Neuronal stem cell (in vitro differentiated cells): ENCODE measurements at regions not wholly inside any gene's neighbourhood (a gene's known extent, or its start where the extent isn't known, plus 50 kb on each side); places are given as distances from the start of the nearest gene placed in this dataset.

ENCODE experiments used
- DNase-seq: peaks from one replicate; pipeline ENCODE4 v3.0.0-alpha.2; 2013; ENCODE audit warnings: low spot score
- H2AFZ ChIP-seq: one replicate; pipeline ENCODE4 v1.6.1; 2013; ENCODE audit warnings: mild to moderate bottlenecking, low read length, inconsistent platforms
- H2AK5ac ChIP-seq: 2 replicates; pipeline ENCODE4 v1.6.1; 2013; ENCODE audit warnings: low read depth, mild to moderate bottlenecking, inconsistent platforms, low read length, moderate library complexity, mixed read lengths
- H2BK120ac ChIP-seq: 2 replicates; pipeline ENCODE4 v1.6.1; 2013; ENCODE audit warnings: low read depth, mild to moderate bottlenecking, inconsistent platforms, low read length, moderate library complexity, mixed read lengths
- H2BK12ac ChIP-seq: one replicate; pipeline ENCODE4 v1.6.1; 2013; ENCODE audit warnings: low read length, inconsistent platforms
- H2BK15ac ChIP-seq: 2 replicates; pipeline ENCODE4 v1.6.1; 2013; ENCODE audit warnings: mild to moderate bottlenecking, low read length, inconsistent platforms, mixed read lengths
- H2BK5ac ChIP-seq: one replicate; pipeline ENCODE4 v1.6.1; 2013; ENCODE audit warnings: inconsistent platforms, mild to moderate bottlenecking, low read length, moderate library complexity
- H3K14ac ChIP-seq: one replicate; pipeline ENCODE4 v1.6.1; 2013; ENCODE audit warnings: low read length, inconsistent platforms
- H3K18ac ChIP-seq: 2 replicates; pipeline ENCODE4 v1.6.1; 2013; ENCODE audit warnings: low read length, inconsistent platforms
- H3K23ac ChIP-seq: 2 replicates; pipeline ENCODE4 v1.6.1; 2013; ENCODE audit warnings: low read depth, mild to moderate bottlenecking, mixed read lengths, low read length, inconsistent platforms; ENCODE audit not compliant: poor library complexity
- H3K27ac ChIP-seq: replicated peaks from 3 replicates; pipeline ENCODE4 v1.5.1; 2013; ENCODE audit warnings: low read length, inconsistent platforms
- H3K27me3 ChIP-seq, 3 experiments: 2 replicates each; pipeline ENCODE4 v1.6.1; 2013; ENCODE audit warnings: low read length in 3 of 3, mild to moderate bottlenecking in 2 of 3, inconsistent platforms in 1 of 3, low read depth in 1 of 3, mixed read lengths in 1 of 3, moderate library complexity in 1 of 3; ENCODE audit not compliant: control insufficient read depth in 3 of 3, insufficient read depth in 3 of 3
- H3K36me3 ChIP-seq, 2 donors: replicated peaks in 1 of 2; 2 replicates each; pipeline ENCODE4 v1.6.1; 2013; ENCODE audit warnings: low read length in 2 of 2; ENCODE audit not compliant: control insufficient read depth in 2 of 2, insufficient read depth in 2 of 2
- H3K4ac ChIP-seq: 2 replicates; pipeline ENCODE4 v1.6.1; 2013; ENCODE audit warnings: inconsistent platforms, mild to moderate bottlenecking, low read length, moderate library complexity
- H3K4me1 ChIP-seq, 2 donors: 1 replicate in 1 of 2; 2 replicates in 1 of 2; pipeline ENCODE4 v1.6.1; 2013; ENCODE audit warnings: low read length in 2 of 2, low read depth in 1 of 2; ENCODE audit not compliant: control insufficient read depth in 2 of 2, insufficient read depth in 1 of 2
- H3K4me2 ChIP-seq: one replicate; pipeline ENCODE4 v1.6.1; 2013; ENCODE audit warnings: mild to moderate bottlenecking, low read length, inconsistent platforms; ENCODE audit not compliant: insufficient read depth, poor library complexity, severe bottlenecking
- H3K4me3 ChIP-seq, 2 donors: 2 replicates each; pipeline ENCODE4 v1.5.1; 2013; ENCODE audit warnings: low read length in 2 of 2, mild to moderate bottlenecking in 2 of 2, inconsistent platforms in 1 of 2, moderate library complexity in 1 of 2
- H3K79me1 ChIP-seq: one replicate; pipeline ENCODE4 v1.6.1; 2013; ENCODE audit warnings: low read depth, mild to moderate bottlenecking, inconsistent platforms, low read length, moderate library complexity
- H3K9ac ChIP-seq: one replicate; pipeline ENCODE4 v1.6.1; 2013; ENCODE audit warnings: mild to moderate bottlenecking, low read depth, low read length, inconsistent platforms; ENCODE audit not compliant: poor library complexity
- H3K9me3 ChIP-seq, 2 donors: replicated peaks in 1 of 2; 2 replicates each; pipeline versions ENCODE3 to v1.6.1; 2013; ENCODE audit warnings: low read length in 2 of 2, mild to moderate bottlenecking in 2 of 2, inconsistent platforms in 1 of 2, low read depth in 1 of 2, mixed read lengths in 1 of 2, moderate library complexity in 1 of 2; ENCODE audit not compliant: control insufficient read depth in 2 of 2, insufficient read depth in 1 of 2
- H4K8ac ChIP-seq: one replicate; pipeline ENCODE4 v1.6.1; 2013; ENCODE audit warnings: low read depth, mild to moderate bottlenecking, inconsistent platforms, low read length, moderate library complexity
- H4K91ac ChIP-seq: one replicate; pipeline ENCODE4 v1.6.1; 2013; ENCODE audit warnings: low read length, low read depth, mild to moderate bottlenecking, inconsistent platforms; ENCODE audit not compliant: poor library complexity
- WGBS, 2 donors: extraction: QIAGEN DNeasy Blood & Tissue Kit; methylation state at CpG; one replicate each; pipeline ENCODE4 v1.1.7; 2013; ENCODE audit warnings: missing lambda C conversion rate in 2 of 2, mixed read lengths in 1 of 2; ENCODE audit not compliant: insufficient read length in 2 of 2, insufficient replicate concordance in 1 of 2; ENCODE audit errors: extremely low coverage in 2 of 2; 5-methylcytosine and 5-hydroxymethylcytosine counted together

DNA sequence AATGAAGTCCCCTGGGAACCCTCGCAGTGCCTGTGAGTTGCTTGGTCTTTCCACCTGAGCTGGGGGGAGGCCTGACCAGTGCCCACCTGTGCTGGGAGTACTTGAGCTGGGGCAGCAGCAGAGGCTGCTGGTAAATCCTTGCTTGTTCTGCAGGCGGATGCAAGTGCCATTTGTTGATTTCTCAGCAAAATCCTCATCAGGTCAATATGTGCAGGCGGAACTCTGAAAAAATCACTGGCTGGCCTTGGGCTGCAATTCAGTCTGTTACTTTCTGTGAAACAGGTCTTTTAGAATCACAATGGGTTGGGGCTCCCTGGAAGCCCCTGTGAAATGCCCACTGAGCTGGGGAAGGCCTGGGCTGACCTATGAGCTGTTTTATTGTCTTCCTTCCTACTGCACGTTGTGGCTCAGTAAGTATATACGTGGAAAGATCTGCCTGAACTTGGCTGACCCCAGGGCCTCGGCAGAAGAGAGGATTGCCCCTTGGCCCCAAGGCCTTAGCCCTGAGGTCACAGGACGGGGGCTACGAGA lies 182.0 kb upstream of the RGMA start:
- Histone ChIP-seq H3K9ac (no peak overlapping the region), H3K27me3 (no peaks in the 10 kb centered on the region), H4K8ac (no peak overlapping the region), H3K36me3 (no peaks in the 10 kb centered on the region), H2BK120ac (no peak overlapping the region), H3K9me3 (peaks cover 2 to 74% of the 10 kb centered on the region in 2 donors), H3K79me1 (no peaks in the 10 kb centered on the region), H3K23ac (no peak overlapping the region), H2AFZ (peak overlapping the region; percentile 21), H3K4me2 (no peak overlapping the region), H2BK15ac (no peak overlapping the region), H3K18ac (peak overlapping the region; percentile 64), H3K14ac (peak overlapping the region; percentile 10), H4K91ac (no peak overlapping the region), H3K4me1 (peaks cover 12 to 26% of the 10 kb centered on the region in 2 donors), H2AK5ac (peak overlapping the region; percentile 20), H3K4me3 (no peak overlapping the region), H3K4ac (peak overlapping the region; percentile 14), H2BK5ac (no peak overlapping the region), H3K27ac (no peak overlapping the region), H2BK12ac (no peak overlapping the region)
- no peak for DNase-seq
- WGBS, 2 donors, result no CpG with 5 or more reads among the region's 8 CpGs

DNA sequence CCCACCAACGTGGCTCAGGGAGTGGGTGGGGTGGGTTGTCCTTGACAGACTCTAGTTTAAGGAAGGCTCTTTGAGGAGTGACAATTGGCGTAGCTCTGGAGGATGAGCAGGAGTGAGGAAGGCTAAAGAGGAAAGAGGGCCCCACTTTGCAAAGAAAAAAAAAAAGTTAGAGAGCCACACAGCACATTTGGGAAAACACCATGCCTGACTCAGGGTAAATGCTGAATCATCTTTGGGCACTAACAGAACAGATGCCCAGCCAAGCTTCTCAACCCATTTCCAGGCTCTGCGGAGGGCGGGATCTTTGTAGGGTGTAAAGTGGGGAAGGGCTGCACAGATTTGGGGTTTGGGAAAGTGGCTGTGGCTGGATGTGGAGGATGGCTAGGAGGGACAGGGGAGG lies 179.1 kb upstream of the RGMA start:
- H3K27ac ChIP-seq, result no peak overlapping the region
- peak overlapping the region; percentile 57 for H3K4ac ChIP-seq
- DNase-seq, result no peak
- no peaks in the 10 kb centered on the region for H3K79me1 ChIP-seq
- no peak overlapping the region for H3K23ac ChIP-seq
- no peak overlapping the region for H4K91ac ChIP-seq
- no peaks in the 10 kb centered on the region for H3K36me3 ChIP-seq
- H3K4me1 ChIP-seq, result peaks cover 12 to 17% of the 10 kb centered on the region in 2 donors
- no peak overlapping the region for H3K14ac ChIP-seq
- no peak overlapping the region for H3K4me3 ChIP-seq
- H3K4me2 ChIP-seq, result no peak overlapping the region
- H2AFZ ChIP-seq, result no peak overlapping the region
- no peak overlapping the region for H2BK12ac ChIP-seq
- no peak overlapping the region for H2AK5ac ChIP-seq
- no CpG with 5 or more reads among the region's 4 CpGs for WGBS, 2 donors
- H3K27me3 ChIP-seq, result no peaks in the 10 kb centered on the region
- no peak overlapping the region for H2BK120ac ChIP-seq
- H4K8ac ChIP-seq, result no peak overlapping the region
- peak overlapping the region; percentile 75 for H2BK15ac ChIP-seq
- no peak overlapping the region for H3K9ac ChIP-seq
- H2BK5ac ChIP-seq, result no peak overlapping the region
- peaks cover 6 to 72% of the 10 kb centered on the region in 2 donors for H3K9me3 ChIP-seq
- peak overlapping the region; percentile 54 for H3K18ac ChIP-seq

DNA sequence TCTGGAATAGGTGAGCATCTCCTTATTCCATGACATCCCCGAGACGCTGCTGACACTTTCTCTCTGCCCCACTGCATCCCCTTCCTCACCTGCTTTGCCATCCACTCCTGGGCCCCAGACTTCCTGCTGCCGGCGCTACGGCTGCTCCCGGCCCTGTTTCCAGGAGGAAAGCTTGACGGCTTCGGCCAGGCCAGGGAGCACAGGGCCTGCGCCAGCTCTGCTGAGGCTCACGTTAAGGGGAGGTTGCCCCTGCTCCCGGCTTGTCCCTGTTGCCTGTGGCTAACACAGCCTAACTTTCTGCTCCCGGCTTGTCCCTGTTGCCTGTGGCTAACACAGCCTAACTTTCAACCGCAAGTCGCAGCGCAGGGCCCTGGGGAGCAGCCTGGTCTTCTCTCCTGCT lies 177.3 kb upstream of the RGMA start:
- Histone ChIP-seq H2BK120ac (no peak overlapping the region), H3K27ac (no peak overlapping the region), H3K79me1 (no peaks in the 10 kb centered on the region), H3K4me2 (no peak overlapping the region), H4K8ac (no peak overlapping the region), H3K4ac (no peak overlapping the region), H3K4me1 (peaks cover 6 to 15% of the 10 kb centered on the region in 2 donors), H3K27me3 (no peaks in the 10 kb centered on the region), H3K18ac (peak overlapping the region; percentile 86), H2AFZ (no peak overlapping the region), H2BK15ac (no peak overlapping the region), H3K4me3 (no peak overlapping the region), H3K9me3 (peaks cover 6 to 63% of the 10 kb centered on the region in 2 donors), H3K14ac (no peak overlapping the region), H3K9ac (no peak overlapping the region), H3K23ac (no peak overlapping the region), H2BK5ac (no peak overlapping the region), H4K91ac (no peak overlapping the region), H3K36me3 (no peaks in the 10 kb centered on the region), H2BK12ac (peak overlapping the region; percentile 28), H2AK5ac (peak overlapping the region; percentile 1)
- no peak for DNase-seq
- WGBS, 2 donors, result no CpG with 5 or more reads among the region's 15 CpGs

DNA sequence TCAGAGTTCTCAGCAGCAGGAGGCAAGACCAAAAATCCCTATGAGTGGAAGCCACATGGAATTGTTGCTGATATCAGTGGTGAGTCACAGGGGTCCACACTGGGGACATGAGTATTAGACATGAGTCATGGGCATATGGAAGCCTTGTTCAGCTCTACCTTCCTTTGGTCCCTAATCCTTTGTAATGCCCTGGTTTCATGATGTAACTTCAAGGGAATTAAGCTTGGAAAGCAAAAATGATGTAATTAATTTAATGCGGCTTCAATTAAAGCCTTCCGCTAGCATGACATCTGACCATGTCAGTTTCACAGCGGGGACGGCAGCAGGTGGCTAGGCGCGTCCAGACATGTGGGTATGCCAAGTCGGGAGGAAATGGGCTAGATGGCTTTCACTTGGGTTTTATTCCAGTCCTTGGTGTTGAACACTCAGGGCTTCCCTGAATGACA lies 176.1 kb upstream of the RGMA start:
- Histone ChIP-seq H2AFZ (no peak overlapping the region), H2AK5ac (no peak overlapping the region), H3K4ac (no peak overlapping the region), H3K36me3 (no peaks in the 10 kb centered on the region), H3K23ac (no peak overlapping the region), H3K4me1 (peaks cover 0 to 8% of the 10 kb centered on the region in 2 donors), H3K27me3 (no peaks in the 10 kb centered on the region), H3K18ac (no peak overlapping the region), H3K4me3 (no peak overlapping the region), H3K9me3 (peaks cover 6 to 51% of the 10 kb centered on the region in 2 donors), H4K8ac (no peak overlapping the region), H3K9ac (no peak overlapping the region), H3K27ac (no peak overlapping the region), H3K79me1 (no peaks in the 10 kb centered on the region), H2BK15ac (no peak overlapping the region), H2BK12ac (no peak overlapping the region), H4K91ac (no peak overlapping the region), H2BK120ac (no peak overlapping the region), H3K4me2 (no peak overlapping the region), H3K14ac (no peak overlapping the region), H2BK5ac (no peak overlapping the region)
- no peak for DNase-seq
- no CpG with 5 or more reads among the region's 7 CpGs for WGBS, 2 donors
